Lower lobe of right lung (tissue), 2 donors: ENCODE measurements at regions not wholly inside any gene's neighbourhood (a gene's known extent, or its start where the extent isn't known, plus 50 kb on each side); places are given as distances from the start of the nearest gene placed in this dataset.

ENCODE experiments used
- ATAC-seq, 2 donors: fragments of 200-7000 bp; cut with Tn5 transposase; one replicate each; pipeline ENCODE4 v1.9.1; 2020 to 2022; ENCODE audit warnings: mild to moderate bottlenecking in 2 of 2, moderate library complexity in 2 of 2
- DNase-seq: peaks from one replicate; pipeline ENCODE4 v3.0.0-alpha.2; 2020
- H3K27ac ChIP-seq: fragments of 200-600 bp; one replicate; pipeline ENCODE4 v1.8.0; 2022
- H3K27me3 ChIP-seq: fragments of 200-600 bp; one replicate; pipeline ENCODE4 v1.8.0; 2022; ENCODE audit warnings: low read depth
- H3K36me3 ChIP-seq: fragments of 200-600 bp; one replicate; pipeline ENCODE4 v1.8.0; 2022; ENCODE audit warnings: mild to moderate bottlenecking
- H3K4me1 ChIP-seq: fragments of 200-600 bp; one replicate; pipeline ENCODE4 v1.8.0; 2022
- H3K4me3 ChIP-seq: fragments of 200-600 bp; one replicate; pipeline ENCODE4 v1.8.0; 2022; ENCODE audit warnings: mild to moderate bottlenecking
- H3K9me3 ChIP-seq: fragments of 200-600 bp; one replicate; pipeline ENCODE4 v1.8.0; 2022
- CTCF ChIP-seq: fragments of 200-600 bp; IDR thresholded peaks from one replicate; pipeline ENCODE4 v1.8.0; 2022; ENCODE audit warnings: antibody characterized with exemption, mild to moderate bottlenecking
- intact Hi-C: fragments of 100-400 bp; cut with DNase I; formaldehyde crosslinking; loops from one replicate; pipeline ENCODE4 v1.11.0; 2022
- donor health status: DM: no; HTN: yes; CAD: no; lungs with severe emphysema.

GRCh38 chr9:85269811-85270210 is 471.9 kb downstream of the AGTPBP1 start:
- Histone ChIP-seq H3K27ac (no peak overlapping the region), H3K4me1 (no peaks in the 10 kb centered on the region), H3K36me3 (no peaks in the 10 kb centered on the region), H3K4me3 (no peak overlapping the region), H3K9me3 (no peaks in the 10 kb centered on the region), H3K27me3 (no peaks in the 10 kb centered on the region)
- no peak for ATAC-seq
- DNase-seq: no peak
- TF ChIP-seq CTCF: no peak
- intact Hi-C loops: no loop called here

DNA sequence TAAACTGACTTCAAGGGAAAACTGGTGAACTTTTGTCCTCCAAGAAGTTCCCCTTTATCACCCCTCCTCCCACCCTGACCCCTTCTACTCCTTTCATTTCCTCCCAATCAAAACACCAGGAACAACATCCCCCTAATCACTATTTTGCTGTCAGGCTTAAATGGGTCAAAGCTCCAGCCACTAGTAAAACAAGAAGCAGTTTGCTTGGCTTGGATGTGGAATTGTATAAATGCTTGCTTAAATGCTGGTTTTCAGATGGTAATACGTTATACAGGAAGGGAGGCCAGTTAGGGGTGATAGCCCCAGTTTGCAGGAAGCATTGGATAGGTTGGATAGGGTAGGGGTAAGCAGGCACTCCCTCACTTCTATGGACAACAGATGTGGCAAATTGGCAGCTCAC is 473.6 kb downstream of the AGTPBP1 start:
- Histone ChIP-seq H3K9me3 (no peaks in the 10 kb centered on the region), H3K27me3 (no peaks in the 10 kb centered on the region), H3K4me3 (no peak overlapping the region), H3K36me3 (no peaks in the 10 kb centered on the region), H3K27ac (no peak overlapping the region), H3K4me1 (no peaks in the 10 kb centered on the region)
- TF ChIP-seq CTCF: no peak
- ATAC-seq: no peak
- DNase-seq: no peak
- intact Hi-C loops: no loop called here

- H3K27ac ChIP-seq: no peak overlapping the region
- no peaks in the 10 kb centered on the region for H3K27me3 ChIP-seq
- intact Hi-C loops: no loop called here
- no peaks in the 10 kb centered on the region for H3K4me1 ChIP-seq
- H3K9me3 ChIP-seq: no peaks in the 10 kb centered on the region
- H3K36me3 ChIP-seq: no peaks in the 10 kb centered on the region
- no peak for ATAC-seq
- H3K4me3 ChIP-seq: no peak overlapping the region
- no peak for DNase-seq
- no peak for TF ChIP-seq CTCF
Observed at GRCh38 chr9:85264695-85265094, 477.1 kb downstream of the AGTPBP1 start.

- no peaks in the 10 kb centered on the region for H3K27me3 ChIP-seq
- TF ChIP-seq CTCF: no peak
- H3K4me3 ChIP-seq: no peak overlapping the region
- H3K36me3 ChIP-seq: no peaks in the 10 kb centered on the region
- DNase-seq: no peak
- intact Hi-C loops: no loop called here
- H3K27ac ChIP-seq: no peak overlapping the region
- H3K4me1 ChIP-seq: no peaks in the 10 kb centered on the region
- H3K9me3 ChIP-seq: no peaks in the 10 kb centered on the region
- no peak for ATAC-seq
Observed at GRCh38 chr9:85263288-85263687, 478.5 kb downstream of the AGTPBP1 start.

- no peak for TF ChIP-seq CTCF
- DNase-seq: no peak
- ATAC-seq: no peak
Observed at GRCh38 chr9:85262333-85262732, 479.4 kb downstream of the AGTPBP1 start.

DNA sequence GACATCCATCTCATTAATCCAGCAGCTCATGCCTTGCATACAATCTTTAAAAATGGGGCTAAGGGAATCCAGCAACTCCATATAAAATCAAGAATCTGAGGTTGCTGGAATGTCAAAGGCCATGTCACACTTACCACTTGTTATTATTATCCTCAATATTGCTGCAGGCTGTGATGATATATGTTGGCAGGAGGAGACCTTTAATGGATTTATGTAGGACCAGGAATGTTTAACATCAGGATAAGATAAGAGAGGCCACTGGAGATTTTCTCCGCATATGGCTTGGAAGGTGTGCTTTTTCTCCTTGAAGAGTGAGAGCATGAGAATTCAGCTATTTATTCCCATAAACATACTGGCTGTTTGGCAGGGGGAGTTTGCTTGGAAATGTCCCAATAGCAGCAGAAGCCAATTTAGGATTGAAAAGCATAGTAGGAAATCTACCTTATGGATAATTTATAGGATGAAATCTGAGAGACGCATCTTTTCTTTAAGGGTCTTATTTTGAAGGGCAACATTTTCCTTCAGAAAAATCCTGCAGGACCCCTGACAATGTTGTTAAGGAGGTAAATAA is 481.4 kb downstream of the AGTPBP1 start:
- Histone ChIP-seq H3K4me1 (no peaks in the 10 kb centered on the region), H3K4me3 (no peak overlapping the region), H3K27ac (no peak overlapping the region), H3K9me3 (no peaks in the 10 kb centered on the region), H3K27me3 (no peaks in the 10 kb centered on the region), H3K36me3 (no peaks in the 10 kb centered on the region)
- intact Hi-C loops: no loop called here
- no peak for ATAC-seq
- no peak for DNase-seq
- no peak for TF ChIP-seq CTCF

More at GRCh38 chr9:85262333-85262732, 479.4 kb downstream of the AGTPBP1 start:
- no peaks in the 10 kb centered on the region for H3K4me1 ChIP-seq
- no peaks in the 10 kb centered on the region for H3K36me3 ChIP-seq
- H3K27me3 ChIP-seq: no peaks in the 10 kb centered on the region
- H3K27ac ChIP-seq: no peak overlapping the region
- H3K9me3 ChIP-seq: no peaks in the 10 kb centered on the region
- intact Hi-C loops: no loop called here
- H3K4me3 ChIP-seq: no peak overlapping the region
